ENCODE measurements at regions not wholly inside any gene's neighbourhood (a gene's known extent, or its start where the extent isn't known, plus 50 kb on each side); places are given as distances from the start of the nearest gene placed in this dataset.

- TF ChIP-seq CTCF (IDR thresholded peaks at IDR 0.05; ENCODE audit: poor library complexity, severe bottlenecking) (no peak), EZH2 (IDR thresholded peaks at IDR 0.05; ENCODE audit: borderline replicate concordance, insufficient read depth, low read length, poor library complexity, severe bottlenecking) (no peak)
Measured at GRCh38 chr1:230540421-230541155, 101.7 kb upstream of the COG2 start (continued).

- Histone ChIP-seq H3K4me2 (ENCODE audit: low read length) (no peak overlapping the region), H3K79me2 (replicated peaks; ENCODE audit: insufficient read depth, low read length) (no peaks in the 10 kb centered on the region), H2AFZ (ENCODE audit: low read depth, low read length) (no peak overlapping the region), H3F3A (ENCODE audit: insufficient read depth, low read length, poor library complexity, severe bottlenecking) (no peaks in the 10 kb centered on the region), H3K27ac (ENCODE audit: low read length) (no peak overlapping the region), H3K9me2 (ENCODE audit: insufficient read depth, low read length) (no peaks in the 10 kb centered on the region), H4K20me1 (ENCODE audit: insufficient read depth) (no peaks in the 10 kb centered on the region), H3K9me3 (ENCODE audit: low read length) (no peaks in the 10 kb centered on the region), H3K9ac (ENCODE audit: low read length) (no peak overlapping the region), H3K27me3 (ENCODE audit: insufficient read depth, low read depth, low read length) (no peaks in the 10 kb centered on the region), H3K36me3 (ENCODE audit: insufficient read depth, low read length) (no peaks in the 10 kb centered on the region), H3K4me3 (ENCODE audit: low read length) (no peak overlapping the region)
- no peak for TF ChIP-seq SMC3 (conservative IDR thresholded peaks at IDR 0.05; ENCODE audit: poor library complexity)
- TF ChIP-seq EZH2 (IDR thresholded peaks at IDR 0.05; ENCODE audit: borderline replicate concordance, insufficient read depth, low read length, poor library complexity, severe bottlenecking), result no peak
- no peak for TF ChIP-seq EP300 (conservative IDR thresholded peaks at IDR 0.05; ENCODE audit: poor library complexity, severe bottlenecking)
- no peak for TF ChIP-seq MXI1 (conservative IDR thresholded peaks at IDR 0.05; ENCODE audit: poor library complexity, severe bottlenecking)
- no peak for TF ChIP-seq POLR2AphosphoS5 (IDR thresholded peaks at IDR 0.05)
- no peak for TF ChIP-seq TAF1 (IDR thresholded peaks at IDR 0.05; ENCODE audit: low read depth)
- no peak for TF ChIP-seq RAD21 (conservative IDR thresholded peaks at IDR 0.05)
- TF ChIP-seq REST (IDR thresholded peaks at IDR 0.05; ENCODE audit: borderline replicate concordance), result no peak
- TF ChIP-seq CTCF (IDR thresholded peaks at IDR 0.05; ENCODE audit: poor library complexity, severe bottlenecking), result no peak
Measured at GRCh38 chr1:230537456-230537855, 104.8 kb upstream of the COG2 start.
